Testis (tissue), 2 donors: ENCODE measurements at regions not wholly inside any gene's neighbourhood (a gene's known extent, or its start where the extent isn't known, plus 50 kb on each side); places are given as distances from the start of the nearest gene placed in this dataset.

Experiments
- DNase-seq: peaks from one replicate; pipeline ENCODE4 v3.0.0-alpha.2; 2019
- H3K27ac ChIP-seq, 2 donors: fragments of 200-600 bp; sonication (generic); one replicate each; pipeline ENCODE4 v1.5.1; 2019
- H3K27me3 ChIP-seq: fragments of 200-600 bp; sonication (generic); one replicate; pipeline ENCODE4 v1.5.1; 2019
- H3K36me3 ChIP-seq: fragments of 200-600 bp; sonication (generic); one replicate; pipeline ENCODE4 v1.5.1; 2017; ENCODE audit warnings: low read depth; ENCODE audit errors: missing control alignments
- H3K4me1 ChIP-seq: fragments of 200-600 bp; sonication (generic); one replicate; pipeline ENCODE4 v1.5.1; 2019
- H3K4me3 ChIP-seq, 2 donors: fragments of 200-600 bp; sonication (generic); one replicate each; pipeline ENCODE4 v1.5.1; 2017 to 2019
- H3K9me3 ChIP-seq: fragments of 200-600 bp; sonication (generic); one replicate; pipeline ENCODE4 v1.5.1; 2017
- POLR2A ChIP-seq: fragments of 450-650 bp; IDR thresholded peaks from one replicate; pipeline ENCODE4 v1.6.1; 2017; ENCODE audit warnings: antibody characterized with exemption, mild to moderate bottlenecking, moderate library complexity
- WGBS, 2 donors: methylation state at CpG; one replicate each; pipeline ENCODE4 v1.1.5; 2018; 5-methylcytosine and 5-hydroxymethylcytosine counted together
- intact Hi-C: fragments of 100-400 bp; cut with DNase I; formaldehyde crosslinking; loops from one replicate; pipeline ENCODE4 v1.15.1; 2023; ENCODE audit warnings: low total_unique reads
- TF ChIP-seq, protein P1 (sequence below), 3 experiments: fragments of 450-650 bp in 2 of 3; fragments of 200-600 bp in 1 of 3; sonication (generic) in 1 of 3; IDR thresholded peaks; one replicate each; pipeline ENCODE4 v1.5.1; 2016 to 2019; ENCODE audit warnings: antibody characterized with exemption in 3 of 3, mild to moderate bottlenecking in 2 of 3, moderate library complexity in 1 of 3

DNA sequence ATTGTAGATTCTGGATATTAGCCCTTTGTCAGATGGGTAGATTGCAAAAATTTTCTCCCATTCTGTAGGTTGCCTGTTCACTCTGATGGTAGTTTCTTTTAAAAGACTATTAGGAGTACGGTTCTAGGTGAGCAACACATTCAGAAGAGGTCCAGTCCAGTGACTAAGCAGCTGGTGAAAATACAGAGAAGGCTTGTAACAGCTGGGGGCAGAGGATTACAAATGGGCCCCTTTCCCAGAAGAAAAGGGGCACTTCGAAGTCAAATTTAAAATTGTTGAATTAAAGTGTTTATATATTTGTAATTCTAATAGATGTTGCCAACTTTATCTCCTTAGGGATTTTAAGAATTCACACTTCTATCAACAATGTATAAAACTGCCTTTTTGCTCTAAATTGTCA is 720.5 kb downstream of the TLE4 start:
- Histone ChIP-seq H3K27ac (no peak overlapping the region), H3K4me1 (no peaks in the 10 kb centered on the region), H3K4me3 (no peak overlapping the region), H3K36me3 (no peaks in the 10 kb centered on the region), H3K9me3 (no peaks in the 10 kb centered on the region), H3K27me3 (no peaks in the 10 kb centered on the region)
- WGBS, 2 donors: 68 to 71% methylated on average over 2 of the region's 2 CpGs
- DNase-seq: no peak
- intact Hi-C loops: no loop called here
- TF ChIP-seq, protein P1, sequence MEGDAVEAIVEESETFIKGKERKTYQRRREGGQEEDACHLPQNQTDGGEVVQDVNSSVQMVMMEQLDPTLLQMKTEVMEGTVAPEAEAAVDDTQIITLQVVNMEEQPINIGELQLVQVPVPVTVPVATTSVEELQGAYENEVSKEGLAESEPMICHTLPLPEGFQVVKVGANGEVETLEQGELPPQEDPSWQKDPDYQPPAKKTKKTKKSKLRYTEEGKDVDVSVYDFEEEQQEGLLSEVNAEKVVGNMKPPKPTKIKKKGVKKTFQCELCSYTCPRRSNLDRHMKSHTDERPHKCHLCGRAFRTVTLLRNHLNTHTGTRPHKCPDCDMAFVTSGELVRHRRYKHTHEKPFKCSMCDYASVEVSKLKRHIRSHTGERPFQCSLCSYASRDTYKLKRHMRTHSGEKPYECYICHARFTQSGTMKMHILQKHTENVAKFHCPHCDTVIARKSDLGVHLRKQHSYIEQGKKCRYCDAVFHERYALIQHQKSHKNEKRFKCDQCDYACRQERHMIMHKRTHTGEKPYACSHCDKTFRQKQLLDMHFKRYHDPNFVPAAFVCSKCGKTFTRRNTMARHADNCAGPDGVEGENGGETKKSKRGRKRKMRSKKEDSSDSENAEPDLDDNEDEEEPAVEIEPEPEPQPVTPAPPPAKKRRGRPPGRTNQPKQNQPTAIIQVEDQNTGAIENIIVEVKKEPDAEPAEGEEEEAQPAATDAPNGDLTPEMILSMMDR (IDR thresholded peaks at IDR 0.05): no peak
- no peak for TF ChIP-seq POLR2A

DNA sequence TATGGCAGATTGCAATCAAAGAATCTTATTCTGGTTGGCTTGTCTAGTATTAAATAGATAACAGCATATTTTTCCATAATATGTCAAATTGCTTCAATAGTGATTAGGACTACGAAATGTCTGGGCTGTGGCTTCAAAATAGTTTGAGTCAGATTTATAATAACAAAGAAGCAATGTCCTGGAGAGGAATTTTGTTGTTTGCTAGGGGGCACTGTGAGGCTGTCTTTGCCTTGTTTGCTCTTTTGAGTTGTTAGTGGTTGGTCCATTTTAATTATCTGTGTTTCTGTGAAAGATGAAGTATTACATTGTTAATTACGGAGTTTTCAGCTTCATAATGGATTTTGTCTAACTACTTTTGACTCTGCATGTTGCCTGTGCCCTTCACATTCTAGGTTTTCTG is 713.6 kb downstream of the TLE4 start:
- WGBS, 2 donors: 46 to 66% methylated on average over 2 of the region's 2 CpGs
- H3K9me3 ChIP-seq: no peaks in the 10 kb centered on the region
- H3K36me3 ChIP-seq: no peaks in the 10 kb centered on the region
- no peak overlapping the region for H3K27ac ChIP-seq
- TF ChIP-seq, protein P1 (IDR thresholded peaks at IDR 0.05): no peak
- no peak for TF ChIP-seq POLR2A
- no peak overlapping the region for H3K4me3 ChIP-seq
- H3K4me1 ChIP-seq: no peaks in the 10 kb centered on the region
- peak; percentile 31 for DNase-seq
- intact Hi-C loops: no loop called here
- H3K27me3 ChIP-seq: no peaks in the 10 kb centered on the region

DNA sequence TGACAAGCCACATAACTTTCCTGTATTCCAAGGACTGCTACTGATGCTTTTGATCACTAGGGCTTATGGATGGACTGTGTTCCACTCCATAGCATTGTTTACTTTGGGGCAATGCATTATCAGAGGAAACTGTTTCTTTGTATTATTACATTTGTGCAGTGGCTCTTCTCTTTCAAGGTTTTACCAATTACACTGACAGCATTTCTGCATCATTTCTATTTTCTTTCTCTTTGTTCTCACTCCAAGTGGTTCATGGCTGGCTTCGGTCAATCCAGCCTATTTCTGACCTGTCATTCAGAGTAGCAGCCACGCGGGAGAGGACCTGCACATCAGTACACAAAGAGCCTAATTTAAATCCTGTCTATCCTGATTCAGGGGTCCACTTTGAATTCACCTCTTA is 711.0 kb downstream of the TLE4 start:
- no peak for DNase-seq
- intact Hi-C loops: no loop called here
- Histone ChIP-seq H3K36me3 (no peaks in the 10 kb centered on the region), H3K9me3 (no peaks in the 10 kb centered on the region), H3K4me1 (no peaks in the 10 kb centered on the region), H3K4me3 (no peak overlapping the region), H3K27ac (no peak overlapping the region), H3K27me3 (no peaks in the 10 kb centered on the region)
- TF ChIP-seq POLR2A: no peak
- TF ChIP-seq, protein P1 (IDR thresholded peaks at IDR 0.05): no peak
- WGBS, 2 donors: 14 to 33% methylated on average over 3 of the region's 3 CpGs

DNA sequence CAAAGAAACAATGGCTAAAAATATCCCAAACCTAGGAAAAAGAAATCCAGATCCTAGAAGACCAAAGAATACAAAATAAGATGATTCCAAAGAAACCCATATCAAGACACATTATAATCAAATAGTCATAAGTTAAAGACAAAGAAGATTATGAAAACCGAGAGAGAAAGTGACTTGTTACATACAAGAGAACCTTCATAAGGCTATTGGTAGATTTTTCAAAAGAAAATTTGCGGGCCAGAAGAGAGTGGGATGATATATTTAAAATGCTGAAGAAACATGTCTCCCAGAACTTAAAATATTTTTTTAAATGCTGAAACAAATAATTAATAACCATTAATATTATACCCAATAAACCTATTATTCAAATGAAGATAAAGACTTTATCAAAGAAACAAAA is 687.3 kb downstream of the TLE4 start:
- Histone ChIP-seq H3K36me3 (no peaks in the 10 kb centered on the region), H3K9me3 (no peaks in the 10 kb centered on the region), H3K4me1 (no peaks in the 10 kb centered on the region), H3K4me3 (no peak overlapping the region), H3K27me3 (no peaks in the 10 kb centered on the region), H3K27ac (no peak overlapping the region)
- intact Hi-C loops: no loop called here
- no peak for DNase-seq
- 89 to 90% methylated on average over 2 of the region's 2 CpGs for WGBS, 2 donors
- TF ChIP-seq, protein P1 (IDR thresholded peaks at IDR 0.05): no peak
- no peak for TF ChIP-seq POLR2A

DNA sequence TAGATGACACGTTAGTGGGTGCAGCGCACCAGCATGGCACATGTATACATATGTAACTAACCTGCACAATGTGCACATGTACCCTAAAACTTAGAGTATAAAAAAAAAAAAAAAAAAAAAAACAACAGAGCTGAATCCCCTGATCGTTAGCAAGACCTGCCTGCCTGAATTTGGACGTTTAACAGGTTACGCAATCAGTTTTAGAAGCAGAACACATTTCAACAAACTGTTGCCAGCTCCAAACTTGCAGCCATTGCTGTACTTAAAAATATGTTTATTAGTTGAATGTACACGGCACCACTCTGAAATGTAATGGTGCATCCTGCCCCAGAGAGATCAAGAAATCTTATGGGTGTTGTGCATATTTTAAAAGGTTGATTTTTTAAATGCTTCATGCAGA is 680.0 kb downstream of the TLE4 start:
- no peak overlapping the region for H3K4me3 ChIP-seq
- intact Hi-C loops: no loop called here
- 58 to 70% methylated on average over 4 to 6 of the region's 6 CpGs for WGBS, 2 donors
- H3K27me3 ChIP-seq: no peaks in the 10 kb centered on the region
- DNase-seq: no peak
- no peak for TF ChIP-seq POLR2A
- TF ChIP-seq, protein P1 (IDR thresholded peaks at IDR 0.05): no peak
- H3K36me3 ChIP-seq: no peaks in the 10 kb centered on the region
- H3K27ac ChIP-seq: no peak overlapping the region
- no peaks in the 10 kb centered on the region for H3K4me1 ChIP-seq
- H3K9me3 ChIP-seq: no peaks in the 10 kb centered on the region
